ENCODE measurements at regions not wholly inside any gene's neighbourhood (a gene's known extent, or its start where the extent isn't known, plus 50 kb on each side); places are given as distances from the start of the nearest gene placed in this dataset.

- no peaks in the 10 kb centered on the region for H3K9me3 Mint-ChIP-seq
- no peak overlapping the region for H3K4me3 Mint-ChIP-seq
- H3K36me3 Mint-ChIP-seq, result no peaks in the 10 kb centered on the region
- no peak overlapping the region for H3K27ac Mint-ChIP-seq
- H3K4me1 Mint-ChIP-seq, result no peaks in the 10 kb centered on the region
- peaks cover 2 to 4% (median 2%) of the 10 kb centered on the region in 3 donors for H3K27me3 Mint-ChIP-seq (ENCODE audit: low read depth in 3 of 3)
- DNase-seq, result no peak
These were observed 171.0 kb upstream of the HS6ST1 start for GRCh38 chr2:128489526-128490273.

GRCh38 chr2:128490321-128490720 is 171.7 kb upstream of the HS6ST1 start:
- Mint-ChIP-seq H3K27ac (no peak overlapping the region), H3K27me3 (ENCODE audit: low read depth in 3 of 3) (peaks cover 2 to 4% (median 2%) of the 10 kb centered on the region in 3 donors), H3K4me3 (no peak overlapping the region), H3K9me3 (no peaks in the 10 kb centered on the region), H3K4me1 (no peaks in the 10 kb centered on the region), H3K36me3 (no peaks in the 10 kb centered on the region)
- no peak for DNase-seq

- Mint-ChIP-seq H3K27ac (no peak overlapping the region), H3K27me3 (ENCODE audit: low read depth in 3 of 3) (peaks cover 2 to 4% (median 2%) of the 10 kb centered on the region in 3 donors), H3K4me3 (no peak overlapping the region), H3K9me3 (no peaks in the 10 kb centered on the region), H3K36me3 (no peaks in the 10 kb centered on the region), H3K4me1 (no peaks in the 10 kb centered on the region)
- DNase-seq, result no peak
These were observed 172.4 kb upstream of the HS6ST1 start for GRCh38 chr2:128490881-128491691.

GRCh38 chr2:128491692-128492244 is 173.1 kb upstream of the HS6ST1 start:
- no peak overlapping the region for H3K27ac Mint-ChIP-seq
- no peaks in the 10 kb centered on the region for H3K9me3 Mint-ChIP-seq
- no peaks in the 10 kb centered on the region for H3K4me1 Mint-ChIP-seq
- H3K4me3 Mint-ChIP-seq, result no peak overlapping the region
- no peak for DNase-seq
- H3K36me3 Mint-ChIP-seq, result no peaks in the 10 kb centered on the region
- H3K27me3 Mint-ChIP-seq (ENCODE audit: low read depth in 3 of 3), result peaks cover 2 to 4% (median 2%) of the 10 kb centered on the region in 3 donors

GRCh38 chr2:128492966-128493811 is 174.5 kb upstream of the HS6ST1 start:
- H3K4me3 Mint-ChIP-seq, result no peak overlapping the region
- no peak for DNase-seq
- no peak overlapping the region for H3K27ac Mint-ChIP-seq
- no peaks in the 10 kb centered on the region for H3K9me3 Mint-ChIP-seq
- H3K36me3 Mint-ChIP-seq, result no peaks in the 10 kb centered on the region
- H3K4me1 Mint-ChIP-seq, result no peaks in the 10 kb centered on the region
- peaks cover 0 to 2% (median 2%) of the 10 kb centered on the region in 3 donors for H3K27me3 Mint-ChIP-seq (ENCODE audit: low read depth in 3 of 3)

GRCh38 chr2:128493880-128494279 is 175.2 kb upstream of the HS6ST1 start:
- H3K27me3 Mint-ChIP-seq (ENCODE audit: low read depth in 3 of 3), result peaks cover 0 to 2% (median 2%) of the 10 kb centered on the region in 3 donors
- no peaks in the 10 kb centered on the region for H3K4me1 Mint-ChIP-seq
- H3K4me3 Mint-ChIP-seq, result no peak overlapping the region
- no peak overlapping the region for H3K27ac Mint-ChIP-seq
- DNase-seq, result no peak
- H3K9me3 Mint-ChIP-seq, result no peaks in the 10 kb centered on the region
- H3K36me3 Mint-ChIP-seq, result no peaks in the 10 kb centered on the region

- H3K27ac Mint-ChIP-seq, result no peak overlapping the region
- DNase-seq, result no peak
- H3K27me3 Mint-ChIP-seq (ENCODE audit: low read depth in 3 of 3), result peaks cover under 1 to 3% (median 2%) of the 10 kb centered on the region in 3 donors
- H3K9me3 Mint-ChIP-seq, result no peaks in the 10 kb centered on the region
- no peak overlapping the region for H3K4me3 Mint-ChIP-seq
- H3K36me3 Mint-ChIP-seq, result no peaks in the 10 kb centered on the region
- no peaks in the 10 kb centered on the region for H3K4me1 Mint-ChIP-seq
These were observed 175.6 kb upstream of the HS6ST1 start for GRCh38 chr2:128494307-128494639.

- peaks cover 2 to 4% (median 4%) of the 10 kb centered on the region in 3 donors for H3K27me3 Mint-ChIP-seq (ENCODE audit: low read depth in 3 of 3)
- H3K4me1 Mint-ChIP-seq, result no peaks in the 10 kb centered on the region
- no peaks in the 10 kb centered on the region for H3K36me3 Mint-ChIP-seq
- no peak for DNase-seq
- no peaks in the 10 kb centered on the region for H3K9me3 Mint-ChIP-seq
- H3K4me3 Mint-ChIP-seq, result no peak overlapping the region
- H3K27ac Mint-ChIP-seq, result no peak overlapping the region
These were observed 176.1 kb upstream of the HS6ST1 start for GRCh38 chr2:128494640-128495321.

GRCh38 chr2:128495996-128496547 is 177.4 kb upstream of the HS6ST1 start:
- H3K27ac Mint-ChIP-seq, result no peak overlapping the region
- peaks cover 2 to 6% (median 4%) of the 10 kb centered on the region in 3 donors for H3K27me3 Mint-ChIP-seq (ENCODE audit: low read depth in 3 of 3)
- no peaks in the 10 kb centered on the region for H3K36me3 Mint-ChIP-seq
- H3K9me3 Mint-ChIP-seq, result no peaks in the 10 kb centered on the region
- no peak overlapping the region for H3K4me3 Mint-ChIP-seq
- no peaks in the 10 kb centered on the region for H3K4me1 Mint-ChIP-seq
- no peak for DNase-seq

GRCh38 chr2:128496700-128497099 is 178.0 kb upstream of the HS6ST1 start:
- H3K27ac Mint-ChIP-seq, result no peak overlapping the region
- H3K4me1 Mint-ChIP-seq, result no peaks in the 10 kb centered on the region
- DNase-seq, result no peak
- H3K4me3 Mint-ChIP-seq, result no peak overlapping the region
- no peaks in the 10 kb centered on the region for H3K36me3 Mint-ChIP-seq
- no peaks in the 10 kb centered on the region for H3K9me3 Mint-ChIP-seq
- H3K27me3 Mint-ChIP-seq (ENCODE audit: low read depth in 3 of 3), result peaks cover under 1 to 6% (median 4%) of the 10 kb centered on the region in 3 donors

GRCh38 chr2:128497461-128497860 is 178.8 kb upstream of the HS6ST1 start:
- peaks cover under 1 to 6% (median 4%) of the 10 kb centered on the region in 3 donors for H3K27me3 Mint-ChIP-seq (ENCODE audit: low read depth in 3 of 3)
- DNase-seq, result no peak
- H3K4me3 Mint-ChIP-seq, result no peak overlapping the region
- no peak overlapping the region for H3K27ac Mint-ChIP-seq
- no peaks in the 10 kb centered on the region for H3K4me1 Mint-ChIP-seq
- no peaks in the 10 kb centered on the region for H3K36me3 Mint-ChIP-seq
- no peaks in the 10 kb centered on the region for H3K9me3 Mint-ChIP-seq

- Mint-ChIP-seq H3K9me3 (no peaks in the 10 kb centered on the region), H3K4me3 (no peak overlapping the region), H3K27ac (no peak overlapping the region), H3K36me3 (no peaks in the 10 kb centered on the region), H3K4me1 (no peaks in the 10 kb centered on the region), H3K27me3 (ENCODE audit: low read depth in 3 of 3) (peaks cover 2 to 6% (median 2%) of the 10 kb centered on the region in 3 donors)
- DNase-seq, result no peak
These were observed 179.4 kb upstream of the HS6ST1 start for GRCh38 chr2:128498086-128498485.

- peaks cover 2 to 6% (median 2%) of the 10 kb centered on the region in 3 donors for H3K27me3 Mint-ChIP-seq (ENCODE audit: low read depth in 3 of 3)
- H3K27ac Mint-ChIP-seq, result no peak overlapping the region
- DNase-seq, result no peak
- H3K4me3 Mint-ChIP-seq, result no peak overlapping the region
- H3K9me3 Mint-ChIP-seq, result no peaks in the 10 kb centered on the region
- H3K36me3 Mint-ChIP-seq, result no peaks in the 10 kb centered on the region
- no peaks in the 10 kb centered on the region for H3K4me1 Mint-ChIP-seq
These were observed 179.9 kb upstream of the HS6ST1 start for GRCh38 chr2:128498589-128498988.
